ENCODE measurements at regions not wholly inside any gene's neighbourhood (a gene's known extent, or its start where the extent isn't known, plus 50 kb on each side); places are given as distances from the start of the nearest gene placed in this dataset.

DNA sequence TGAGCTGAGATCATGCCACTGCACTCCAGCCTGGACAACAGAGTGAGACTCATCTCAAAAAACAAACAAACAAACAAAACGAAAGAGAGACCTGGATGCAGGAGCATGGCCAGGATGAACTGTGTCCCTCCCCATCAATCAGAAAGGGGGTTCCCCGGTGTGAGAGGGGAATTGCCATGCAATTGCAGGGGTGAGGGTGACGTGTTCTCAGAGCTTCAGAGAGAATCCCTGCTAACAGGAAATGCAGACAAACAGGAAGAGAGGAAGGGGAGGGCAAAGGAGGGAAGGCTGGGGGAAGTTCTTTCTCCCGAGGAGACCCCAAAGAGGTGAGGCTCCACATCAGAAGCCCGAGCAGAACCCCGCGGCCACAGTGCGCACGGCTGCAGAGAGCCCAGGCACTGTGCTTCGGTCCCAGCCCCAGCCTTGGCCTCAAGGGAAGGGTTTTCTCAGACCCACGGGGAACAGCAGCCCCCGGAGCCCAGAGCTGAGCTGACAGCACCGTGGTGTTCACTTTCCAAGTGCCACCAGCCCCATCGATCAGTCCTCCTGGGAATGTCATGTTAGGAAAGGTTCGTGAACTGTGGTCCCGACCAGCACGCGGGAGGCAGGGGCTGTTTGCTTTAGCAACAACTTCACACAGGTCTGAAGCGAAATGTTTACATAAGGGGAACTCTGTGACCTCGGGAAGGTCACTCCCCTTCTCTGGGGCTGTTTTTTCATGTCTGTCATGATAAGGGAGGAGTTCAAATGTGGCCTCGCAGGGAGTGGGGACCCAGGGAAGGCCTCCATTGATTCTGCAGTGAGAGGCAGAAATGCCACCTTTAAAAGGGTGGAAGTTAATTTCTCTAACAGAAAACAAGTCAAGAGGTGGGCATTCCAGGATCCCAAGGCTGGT, 108.0 kb upstream of the ANO1 start (continued):
- TF ChIP-seq ZMYM2 (CRISPR knock-in tag; IDR thresholded peaks at IDR 0.05) (no peak), FOXK2 (IDR thresholded peaks at IDR 0.05) (no peak), TBL1XR1 (IDR thresholded peaks at IDR 0.05; ENCODE audit: borderline replicate concordance, low read length, partially characterized antibody) (peak; percentile 89), KDM5A (IDR thresholded peaks at IDR 0.05; ENCODE audit: borderline replicate concordance, low read length) (no peak), ZNF563 (CRISPR knock-in tag; IDR thresholded peaks at IDR 0.05) (no peak; the same call in 1 of the 2 replicates), ZSCAN12 (CRISPR knock-in tag; IDR thresholded peaks at IDR 0.05) (0 out of 2 replicates have a peak, but pooled peaks have one; percentile 66), ZKSCAN1 (IDR thresholded peaks at IDR 0.05; ENCODE audit: low read length) (no peak), ZNF350 (CRISPR knock-in tag; IDR thresholded peaks at IDR 0.05; ENCODE audit: borderline replicate concordance, low read depth) (peak; percentile 95), GLI4 (CRISPR knock-in tag; IDR thresholded peaks at IDR 0.05; ENCODE audit: borderline replicate concordance) (no peak), PITX1 (CRISPR knock-in tag; IDR thresholded peaks at IDR 0.05) (peak; percentile 94), NR2F2 (IDR thresholded peaks at IDR 0.05; ENCODE audit: borderline replicate concordance, low read depth) (peak; percentile 100), ZNF30 (CRISPR knock-in tag; IDR thresholded peaks at IDR 0.05) (peak; percentile 48; the same call in 1 of the 2 replicates), SP140L (CRISPR knock-in tag; IDR thresholded peaks at IDR 0.05; ENCODE audit: borderline replicate concordance) (peak; percentile 71; the same call in 1 of the 2 replicates), FOXJ3 (CRISPR knock-in tag; IDR thresholded peaks at IDR 0.05; ENCODE audit: borderline replicate concordance) (peak; percentile 94), DPF2 (CRISPR knock-in tag; IDR thresholded peaks at IDR 0.05; ENCODE audit: borderline replicate concordance, low read depth) (peak; percentile 94)
- TF ChIP-seq, protein P1, sequence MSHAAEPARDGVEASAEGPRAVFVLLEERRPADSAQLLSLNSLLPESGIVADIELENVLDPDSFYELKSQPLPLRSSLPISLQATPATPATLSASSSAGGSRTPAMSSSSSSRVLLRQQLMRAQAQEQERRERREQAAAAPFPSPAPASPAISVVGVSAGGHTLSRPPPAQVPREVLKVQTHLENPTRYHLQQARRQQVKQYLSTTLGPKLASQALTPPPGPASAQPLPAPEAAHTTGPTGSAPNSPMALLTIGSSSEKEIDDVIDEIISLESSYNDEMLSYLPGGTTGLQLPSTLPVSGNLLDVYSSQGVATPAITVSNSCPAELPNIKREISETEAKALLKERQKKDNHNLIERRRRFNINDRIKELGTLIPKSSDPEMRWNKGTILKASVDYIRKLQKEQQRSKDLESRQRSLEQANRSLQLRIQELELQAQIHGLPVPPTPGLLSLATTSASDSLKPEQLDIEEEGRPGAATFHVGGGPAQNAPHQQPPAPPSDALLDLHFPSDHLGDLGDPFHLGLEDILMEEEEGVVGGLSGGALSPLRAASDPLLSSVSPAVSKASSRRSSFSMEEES (CRISPR knock-in tag; IDR thresholded peaks at IDR 0.05): peak; percentile 96
- TF ChIP-seq, protein P2, sequence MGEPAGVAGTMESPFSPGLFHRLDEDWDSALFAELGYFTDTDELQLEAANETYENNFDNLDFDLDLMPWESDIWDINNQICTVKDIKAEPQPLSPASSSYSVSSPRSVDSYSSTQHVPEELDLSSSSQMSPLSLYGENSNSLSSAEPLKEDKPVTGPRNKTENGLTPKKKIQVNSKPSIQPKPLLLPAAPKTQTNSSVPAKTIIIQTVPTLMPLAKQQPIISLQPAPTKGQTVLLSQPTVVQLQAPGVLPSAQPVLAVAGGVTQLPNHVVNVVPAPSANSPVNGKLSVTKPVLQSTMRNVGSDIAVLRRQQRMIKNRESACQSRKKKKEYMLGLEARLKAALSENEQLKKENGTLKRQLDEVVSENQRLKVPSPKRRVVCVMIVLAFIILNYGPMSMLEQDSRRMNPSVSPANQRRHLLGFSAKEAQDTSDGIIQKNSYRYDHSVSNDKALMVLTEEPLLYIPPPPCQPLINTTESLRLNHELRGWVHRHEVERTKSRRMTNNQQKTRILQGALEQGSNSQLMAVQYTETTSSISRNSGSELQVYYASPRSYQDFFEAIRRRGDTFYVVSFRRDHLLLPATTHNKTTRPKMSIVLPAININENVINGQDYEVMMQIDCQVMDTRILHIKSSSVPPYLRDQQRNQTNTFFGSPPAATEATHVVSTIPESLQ (CRISPR knock-in tag; conservative IDR thresholded peaks at IDR 0.05): 0 out of 2 replicates have a peak, but pooled peaks have one; percentile 50
- TF ChIP-seq, protein P3, sequence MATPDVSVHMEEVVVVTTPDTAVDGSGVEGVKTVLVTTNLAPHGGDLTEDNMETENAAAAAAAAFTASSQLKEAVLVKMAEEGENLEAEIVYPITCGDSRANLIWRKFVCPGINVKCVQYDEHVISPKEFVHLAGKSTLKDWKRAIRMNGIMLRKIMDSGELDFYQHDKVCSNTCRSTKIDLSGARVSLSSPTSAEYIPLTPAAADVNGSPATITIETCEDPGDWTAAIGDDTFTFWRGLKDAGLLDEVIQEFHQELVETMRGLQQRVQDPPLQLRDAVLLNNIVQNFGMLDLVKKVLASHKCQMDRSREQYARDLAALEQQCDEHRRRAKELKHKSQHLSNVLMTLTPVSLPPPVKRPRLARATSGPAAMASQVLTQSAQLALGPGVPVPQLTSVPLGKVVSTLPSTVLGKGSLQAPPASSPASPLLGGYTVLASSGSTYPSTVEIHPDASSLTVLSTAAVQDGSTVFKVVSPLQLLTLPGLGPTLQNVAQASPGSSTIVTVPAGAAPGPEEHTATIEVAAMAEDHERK (CRISPR knock-in tag; IDR thresholded peaks at IDR 0.05; ENCODE audit: low read depth): no peak
- TF ChIP-seq, protein P4, sequence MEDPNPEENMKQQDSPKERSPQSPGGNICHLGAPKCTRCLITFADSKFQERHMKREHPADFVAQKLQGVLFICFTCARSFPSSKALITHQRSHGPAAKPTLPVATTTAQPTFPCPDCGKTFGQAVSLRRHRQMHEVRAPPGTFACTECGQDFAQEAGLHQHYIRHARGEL (CRISPR knock-in tag; IDR thresholded peaks at IDR 0.05): no peak
- TF ChIP-seq, protein P5, sequence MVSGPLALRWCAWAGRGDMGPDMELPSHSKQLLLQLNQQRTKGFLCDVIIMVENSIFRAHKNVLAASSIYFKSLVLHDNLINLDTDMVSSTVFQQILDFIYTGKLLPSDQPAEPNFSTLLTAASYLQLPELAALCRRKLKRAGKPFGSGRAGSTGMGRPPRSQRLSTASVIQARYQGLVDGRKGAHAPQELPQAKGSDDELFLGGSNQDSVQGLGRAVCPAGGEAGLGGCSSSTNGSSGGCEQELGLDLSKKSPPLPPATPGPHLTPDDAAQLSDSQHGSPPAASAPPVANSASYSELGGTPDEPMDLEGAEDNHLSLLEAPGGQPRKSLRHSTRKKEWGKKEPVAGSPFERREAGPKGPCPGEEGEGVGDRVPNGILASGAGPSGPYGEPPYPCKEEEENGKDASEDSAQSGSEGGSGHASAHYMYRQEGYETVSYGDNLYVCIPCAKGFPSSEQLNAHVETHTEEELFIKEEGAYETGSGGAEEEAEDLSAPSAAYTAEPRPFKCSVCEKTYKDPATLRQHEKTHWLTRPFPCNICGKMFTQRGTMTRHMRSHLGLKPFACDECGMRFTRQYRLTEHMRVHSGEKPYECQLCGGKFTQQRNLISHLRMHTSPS (CRISPR knock-in tag; IDR thresholded peaks at IDR 0.05; ENCODE audit: low read depth): no peak
- TF ChIP-seq, protein P6, sequence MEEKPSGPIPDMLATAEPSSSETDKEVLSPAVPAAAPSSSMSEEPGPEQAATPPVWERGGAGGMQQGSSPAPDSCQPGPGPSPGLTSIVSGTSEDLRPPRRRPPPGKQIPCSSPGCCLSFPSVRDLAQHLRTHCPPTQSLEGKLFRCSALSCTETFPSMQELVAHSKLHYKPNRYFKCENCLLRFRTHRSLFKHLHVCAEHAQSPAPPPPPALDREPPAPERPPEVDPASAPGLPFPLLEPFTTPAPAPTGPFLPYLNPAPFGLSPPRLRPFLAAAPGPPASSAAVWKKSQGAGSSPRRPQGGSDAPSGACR (CRISPR knock-in tag; IDR thresholded peaks at IDR 0.05): peak; percentile 93; the same call in 1 of the 2 replicates

All from HepG2 (cell line).